Forelimb muscle (tissue), 1 donor: ENCODE measurements at regions not wholly inside any gene's neighbourhood (a gene's known extent, or its start where the extent isn't known, plus 50 kb on each side); places are given as distances from the start of the nearest gene placed in this dataset.

Experiments
- DNase-seq: peaks from one replicate; pipeline ENCODE4 v3.0.0-alpha.2; 2013; ENCODE audit warnings: low read depth

GRCh38 chr2:104444392-104444791 lies 409.5 kb upstream of the POU3F3 start:
- DNase-seq, result no peak

- no peak for DNase-seq
Observed at GRCh38 chr2:104444889-104445288, 409.0 kb upstream of the POU3F3 start.

GRCh38 chr2:104447831-104448434 lies 406.0 kb upstream of the POU3F3 start:
- DNase-seq, result no peak

- no peak for DNase-seq
Observed at GRCh38 chr2:104448661-104449440, 405.1 kb upstream of the POU3F3 start.

GRCh38 chr2:104452558-104452957 lies 401.4 kb upstream of the POU3F3 start:
- no peak for DNase-seq

- DNase-seq, result no peak
Observed at GRCh38 chr2:104462731-104463130, 391.2 kb upstream of the POU3F3 start.

GRCh38 chr2:104465981-104466380 lies 387.9 kb upstream of the POU3F3 start:
- DNase-seq, result no peak

GRCh38 chr2:104468846-104469245 lies 385.1 kb upstream of the POU3F3 start:
- no peak for DNase-seq

- DNase-seq, result no peak
Observed at GRCh38 chr2:104472076-104472475, 381.8 kb upstream of the POU3F3 start.

GRCh38 chr2:104473546-104473945 lies 380.4 kb upstream of the POU3F3 start:
- DNase-seq, result no peak

GRCh38 chr2:104474716-104475115 lies 379.2 kb upstream of the POU3F3 start:
- DNase-seq, result no peak

GRCh38 chr2:104476075-104476474 lies 377.8 kb upstream of the POU3F3 start:
- DNase-seq, result no peak

- no peak for DNase-seq
Observed at GRCh38 chr2:104476563-104476988, 377.3 kb upstream of the POU3F3 start.

GRCh38 chr2:104481341-104481740 lies 372.6 kb upstream of the POU3F3 start:
- DNase-seq, result no peak

GRCh38 chr2:104487366-104487765 lies 366.5 kb upstream of the POU3F3 start:
- DNase-seq, result no peak

- no peak for DNase-seq
Observed at GRCh38 chr2:104493698-104494097, 360.2 kb upstream of the POU3F3 start.

- no peak for DNase-seq
Observed at GRCh38 chr2:104501342-104501741, 352.6 kb upstream of the POU3F3 start.

- no peak for DNase-seq
Observed at GRCh38 chr2:104501929-104502328, 352.0 kb upstream of the POU3F3 start.

- no peak for DNase-seq
Observed at GRCh38 chr2:104502901-104503300, 351.0 kb upstream of the POU3F3 start.

- no peak for DNase-seq
Observed at GRCh38 chr2:104504331-104505073, 349.4 kb upstream of the POU3F3 start.

GRCh38 chr2:104518256-104518655 lies 335.7 kb upstream of the POU3F3 start:
- no peak for DNase-seq

GRCh38 chr2:104521247-104521646 lies 332.7 kb upstream of the POU3F3 start:
- DNase-seq, result no peak

GRCh38 chr2:104523921-104524320 lies 330.0 kb upstream of the POU3F3 start:
- DNase-seq, result no peak
